ENCODE measurements at regions not wholly inside any gene's neighbourhood (a gene's known extent, or its start where the extent isn't known, plus 50 kb on each side); places are given as distances from the start of the nearest gene placed in this dataset.

- no peak for TF ChIP-seq CTCF (IDR thresholded peaks at IDR 0.05)
- Mint-ChIP-seq H3K27ac (no peak overlapping the region), H3K36me3 (ENCODE audit: low read depth) (no peaks in the 10 kb centered on the region), H3K27me3 (no peaks in the 10 kb centered on the region), H3K9me3 (no peaks in the 10 kb centered on the region), H3K4me3 (no peak overlapping the region), H3K4me1 (ENCODE audit: low read depth) (no peaks in the 10 kb centered on the region)
- Histone ChIP-seq H3K27me3 (ENCODE audit: control insufficient read depth in 1 of 2, insufficient read depth in 2 of 2, low read length in 2 of 2) (no peaks in the 10 kb centered on the region), H3K27ac (ENCODE audit: low read depth in 1 of 2, low read length in 2 of 2) (no peak overlapping the region), H3K4me3 (ENCODE audit: low read length) (no peak overlapping the region), H3K9me3 (ENCODE audit: control insufficient read depth in 1 of 2, insufficient read depth in 1 of 2, low read length in 2 of 2) (peaks cover 0 to 4% of the 10 kb centered on the region in 2 experiments), H3K36me3 (ENCODE audit: insufficient read depth, low read length) (no peaks in the 10 kb centered on the region), H3K4me1 (ENCODE audit: insufficient read depth, low read length) (no peaks in the 10 kb centered on the region)
- no peak for DNase-seq
- no peak for ATAC-seq (ENCODE audit: poor library complexity)
- intact Hi-C loops (cut with DNase I, micrococcal nuclease): no loop called here
- ChIA-PET POLR2A (no interaction called here), CTCF (no interaction called here)
Observed at GRCh38 chr3:145134738-145135137, 1026.2 kb downstream of the PLOD2 start.

- H3K9me3 ChIP-seq (ENCODE audit: control insufficient read depth in 1 of 2, insufficient read depth in 1 of 2, low read length in 2 of 2): peaks cover 0 to 6% of the 10 kb centered on the region in 2 experiments
- Mint-ChIP-seq H3K9me3 (no peaks in the 10 kb centered on the region), H3K4me3 (no peak overlapping the region), H3K4me1 (ENCODE audit: low read depth) (no peaks in the 10 kb centered on the region), H3K36me3 (ENCODE audit: low read depth) (no peaks in the 10 kb centered on the region), H3K27me3 (no peaks in the 10 kb centered on the region), H3K27ac (no peak overlapping the region)
- no peaks in the 10 kb centered on the region for H3K27me3 ChIP-seq (ENCODE audit: control insufficient read depth in 1 of 2, insufficient read depth in 2 of 2, low read length in 2 of 2)
- H3K27ac ChIP-seq (ENCODE audit: low read depth in 1 of 2, low read length in 2 of 2): no peak overlapping the region
- intact Hi-C loops (cut with DNase I, micrococcal nuclease): no loop called here
- POLR2A ChIA-PET: no interaction called here
- ATAC-seq (ENCODE audit: poor library complexity) (no peak), DNase-seq (no peak)
- H3K36me3 ChIP-seq (ENCODE audit: insufficient read depth, low read length): no peaks in the 10 kb centered on the region
- TF ChIP-seq CTCF (IDR thresholded peaks at IDR 0.05): no peak
- no peak overlapping the region for H3K4me3 ChIP-seq (ENCODE audit: low read length)
- CTCF ChIA-PET: no interaction called here
- no peaks in the 10 kb centered on the region for H3K4me1 ChIP-seq (ENCODE audit: insufficient read depth, low read length)
Observed at GRCh38 chr3:145144361-145144760, 1016.6 kb downstream of the PLOD2 start.

GRCh38 chr3:145145461-145145860 lies 1015.5 kb downstream of the PLOD2 start:
- Mint-ChIP-seq H3K4me1 (ENCODE audit: low read depth) (no peaks in the 10 kb centered on the region), H3K9me3 (no peaks in the 10 kb centered on the region), H3K27me3 (no peaks in the 10 kb centered on the region), H3K4me3 (no peak overlapping the region), H3K36me3 (ENCODE audit: low read depth) (no peaks in the 10 kb centered on the region), H3K27ac (no peak overlapping the region)
- H3K4me3 ChIP-seq (ENCODE audit: low read length): no peak overlapping the region
- no peak for TF ChIP-seq CTCF (IDR thresholded peaks at IDR 0.05)
- ChIA-PET CTCF (no interaction called here), POLR2A (no interaction called here)
- H3K4me1 ChIP-seq (ENCODE audit: insufficient read depth, low read length): no peaks in the 10 kb centered on the region
- H3K36me3 ChIP-seq (ENCODE audit: insufficient read depth, low read length): no peaks in the 10 kb centered on the region
- no peak for DNase-seq
- no peak overlapping the region for H3K27ac ChIP-seq (ENCODE audit: low read depth in 1 of 2, low read length in 2 of 2)
- H3K9me3 ChIP-seq (ENCODE audit: control insufficient read depth in 1 of 2, insufficient read depth in 1 of 2, low read length in 2 of 2): peaks cover 0 to 8% of the 10 kb centered on the region in 2 experiments
- H3K27me3 ChIP-seq (ENCODE audit: control insufficient read depth in 1 of 2, insufficient read depth in 2 of 2, low read length in 2 of 2): no peaks in the 10 kb centered on the region
- intact Hi-C loops (cut with DNase I, micrococcal nuclease): no loop called here
- ATAC-seq (ENCODE audit: poor library complexity): no peak
